ENCODE measurements at regions not wholly inside any gene's neighbourhood (a gene's known extent, or its start where the extent isn't known, plus 50 kb on each side); places are given as distances from the start of the nearest gene placed in this dataset.

GRCh38 chr6:109891924-109892323, 86.2 kb upstream of the GPR6 start:
- Mint-ChIP-seq H3K4me3 (no peak overlapping the region), H3K27ac (no peak overlapping the region), H3K9me3 (no peaks in the 10 kb centered on the region), H3K4me1 (ENCODE audit: low read depth) (no peaks in the 10 kb centered on the region), H3K36me3 (ENCODE audit: low read depth) (no peaks in the 10 kb centered on the region), H3K27me3 (peaks cover 8% of the 10 kb centered on the region)
- DNase-seq (no peak), ATAC-seq (no peak)
- ChIA-PET POLR2A (no interaction called here), CTCF (interaction anchor here (1.2 kb wide), 1 partner anchor 499 kb away, joined by 3 read pairs; no protein-coding TSS in a partner anchor)
- intact Hi-C loops (cut with micrococcal nuclease) = no loop called here
- TF ChIP-seq CTCF (IDR thresholded peaks at IDR 0.05) = no peak

- Mint-ChIP-seq H3K9me3 (no peaks in the 10 kb centered on the region), H3K36me3 (ENCODE audit: low read depth) (no peaks in the 10 kb centered on the region), H3K27me3 (peaks cover 8% of the 10 kb centered on the region), H3K4me1 (ENCODE audit: low read depth) (no peaks in the 10 kb centered on the region), H3K27ac (no peak overlapping the region), H3K4me3 (no peak overlapping the region)
- TF ChIP-seq CTCF (IDR thresholded peaks at IDR 0.05) = no peak
- no peak for ATAC-seq
- DNase-seq = no peak
- intact Hi-C loops (cut with micrococcal nuclease) = no loop called here
- POLR2A ChIA-PET = no interaction called here
- CTCF ChIA-PET = interaction anchor here (1.2 kb wide), 1 partner anchor 498 kb away, joined by 3 read pairs; no protein-coding TSS in a partner anchor
Observed at GRCh38 chr6:109892451-109893435, 85.4 kb upstream of the GPR6 start.

GRCh38 chr6:109893606-109894005, 84.5 kb upstream of the GPR6 start:
- ATAC-seq = no peak
- POLR2A ChIA-PET = interaction anchor here (0.6 kb wide), 2 partner anchors 19 to 830 kb away, joined by 3 read pairs; no protein-coding TSS in a partner anchor

GRCh38 chr6:109894181-109894580, 83.9 kb upstream of the GPR6 start:
- POLR2A ChIA-PET = interaction anchor here (0.6 kb wide), 2 partner anchors 19 to 829 kb away, joined by 3 read pairs; no protein-coding TSS in a partner anchor
- no peak overlapping the region for H3K27ac Mint-ChIP-seq
- no peak for TF ChIP-seq CTCF (IDR thresholded peaks at IDR 0.05)
- H3K36me3 Mint-ChIP-seq (ENCODE audit: low read depth) = no peaks in the 10 kb centered on the region
- DNase-seq (no peak), ATAC-seq (no peak)
- no peaks in the 10 kb centered on the region for H3K4me1 Mint-ChIP-seq (ENCODE audit: low read depth)
- no peak overlapping the region for H3K4me3 Mint-ChIP-seq
- CTCF ChIA-PET = no interaction called here
- no peaks in the 10 kb centered on the region for H3K9me3 Mint-ChIP-seq
- H3K27me3 Mint-ChIP-seq = peaks cover 8% of the 10 kb centered on the region
- intact Hi-C loops (cut with micrococcal nuclease) = no loop called here

More at GRCh38 chr6:109893606-109894005, 84.5 kb upstream of the GPR6 start:
- CTCF ChIA-PET = no interaction called here
- H3K4me1 Mint-ChIP-seq (ENCODE audit: low read depth) = no peaks in the 10 kb centered on the region
- no peaks in the 10 kb centered on the region for H3K9me3 Mint-ChIP-seq
- H3K27ac Mint-ChIP-seq = no peak overlapping the region
- H3K4me3 Mint-ChIP-seq = no peak overlapping the region
- TF ChIP-seq CTCF (IDR thresholded peaks at IDR 0.05) = no peak
- H3K27me3 Mint-ChIP-seq = peaks cover 8% of the 10 kb centered on the region
- no peak for DNase-seq
- intact Hi-C loops (cut with micrococcal nuclease) = no loop called here
- H3K36me3 Mint-ChIP-seq (ENCODE audit: low read depth) = no peaks in the 10 kb centered on the region

GRCh38 chr6:109896341-109896740, 81.8 kb upstream of the GPR6 start:
- Mint-ChIP-seq H3K4me3 (no peak overlapping the region), H3K36me3 (ENCODE audit: low read depth) (no peaks in the 10 kb centered on the region), H3K4me1 (ENCODE audit: low read depth) (no peaks in the 10 kb centered on the region), H3K9me3 (no peaks in the 10 kb centered on the region), H3K27ac (no peak overlapping the region), H3K27me3 (peaks cover 11% of the 10 kb centered on the region)
- ChIA-PET POLR2A (no interaction called here), CTCF (no interaction called here)
- no peak for DNase-seq
- intact Hi-C loops (cut with micrococcal nuclease) = no loop called here
- ATAC-seq = no peak
- no peak for TF ChIP-seq CTCF (IDR thresholded peaks at IDR 0.05)

Data from activated CD8-positive, alpha-beta T cell treated with anti-CD3 and anti-CD28 coated beads for 36 hours (primary cell).